H54 (cell line): ENCODE measurements at regions not wholly inside any gene's neighbourhood (a gene's known extent, or its start where the extent isn't known, plus 50 kb on each side); places are given as distances from the start of the nearest gene placed in this dataset.
A peak's percentile ranks its signal among the peaks of the same experiment; 100 is the strongest.
"Not testable (repeated sequence)": the region's sequence is repeated elsewhere in the genome, so short reads cannot be mapped to it uniquely, and the experiment has no call there.

ENCODE experiments used
- DNase-seq: peaks from one replicate; pipeline ENCODE4 v3.0.0; 2011; ENCODE audit warnings: low spot score, mixed read lengths; ENCODE audit not compliant: insufficient read length
- FAIRE-seq: peaks from 3 replicates; lab custom pipeline; 2011; peaks lifted over from hg19 to GRCh38; lab: Jason Lieb, UNC
- POLR2A ChIP-seq: IDR thresholded peaks from 2 replicates; pipeline ENCODE4 v1.6.1; 2011; ENCODE audit warnings: low read depth, mild to moderate bottlenecking, low read length

DNA sequence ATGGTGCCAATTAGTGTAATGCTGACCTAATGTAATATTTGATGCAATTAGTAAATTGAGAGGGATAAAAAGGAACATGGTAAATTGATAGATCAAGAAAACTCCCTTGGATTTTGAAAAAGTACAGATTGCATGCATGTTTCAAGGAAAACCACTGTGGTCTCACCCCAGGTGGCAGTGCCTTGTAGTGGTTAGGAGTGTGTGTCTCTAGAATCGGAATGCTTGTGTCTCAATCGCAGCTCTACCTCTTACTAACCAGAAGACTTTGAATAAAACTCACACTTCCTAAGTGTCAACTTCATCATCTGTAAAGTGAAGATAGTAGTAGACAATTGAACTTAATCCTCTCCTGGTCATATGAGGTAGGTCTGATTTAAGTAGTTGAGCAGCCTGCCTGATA is 128.9 kb upstream of the GOT2 start:
- no peak for FAIRE-seq
- no peak for DNase-seq
- no peak for TF ChIP-seq POLR2A

DNA sequence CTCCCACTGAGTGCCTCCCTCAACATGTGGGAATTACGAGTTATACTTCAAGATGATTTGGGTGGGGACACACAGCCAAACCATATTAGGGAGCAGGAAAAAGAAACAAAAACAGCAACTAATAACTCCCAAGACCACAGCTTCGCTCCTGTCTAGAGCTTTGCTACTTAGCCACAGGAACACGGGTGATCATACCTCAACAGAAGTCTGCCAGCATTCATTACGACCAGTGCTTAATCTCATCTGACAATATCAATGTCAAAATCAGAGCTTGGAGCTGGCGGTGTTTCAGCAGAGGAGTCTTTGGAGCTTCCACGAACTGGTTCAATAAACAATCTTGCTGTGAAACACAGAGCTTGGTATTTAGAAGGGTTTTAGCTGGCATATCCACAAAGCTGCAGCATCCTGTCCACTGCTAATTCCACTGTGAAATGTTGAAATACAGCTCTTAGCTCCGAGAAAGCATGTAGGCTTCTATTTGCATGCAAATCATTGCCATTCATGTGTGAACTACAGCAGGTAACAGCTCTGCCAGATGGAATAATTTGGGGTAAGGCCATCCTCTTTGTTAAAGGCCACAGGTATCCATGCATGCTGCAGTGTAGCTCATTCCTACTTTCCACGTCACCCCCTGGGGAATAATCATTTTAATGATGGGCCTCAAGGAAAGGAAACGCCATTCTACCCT is 128.4 kb upstream of the GOT2 start:
- DNase-seq, result no peak
- FAIRE-seq, result no peak
- no peak for TF ChIP-seq POLR2A

DNA sequence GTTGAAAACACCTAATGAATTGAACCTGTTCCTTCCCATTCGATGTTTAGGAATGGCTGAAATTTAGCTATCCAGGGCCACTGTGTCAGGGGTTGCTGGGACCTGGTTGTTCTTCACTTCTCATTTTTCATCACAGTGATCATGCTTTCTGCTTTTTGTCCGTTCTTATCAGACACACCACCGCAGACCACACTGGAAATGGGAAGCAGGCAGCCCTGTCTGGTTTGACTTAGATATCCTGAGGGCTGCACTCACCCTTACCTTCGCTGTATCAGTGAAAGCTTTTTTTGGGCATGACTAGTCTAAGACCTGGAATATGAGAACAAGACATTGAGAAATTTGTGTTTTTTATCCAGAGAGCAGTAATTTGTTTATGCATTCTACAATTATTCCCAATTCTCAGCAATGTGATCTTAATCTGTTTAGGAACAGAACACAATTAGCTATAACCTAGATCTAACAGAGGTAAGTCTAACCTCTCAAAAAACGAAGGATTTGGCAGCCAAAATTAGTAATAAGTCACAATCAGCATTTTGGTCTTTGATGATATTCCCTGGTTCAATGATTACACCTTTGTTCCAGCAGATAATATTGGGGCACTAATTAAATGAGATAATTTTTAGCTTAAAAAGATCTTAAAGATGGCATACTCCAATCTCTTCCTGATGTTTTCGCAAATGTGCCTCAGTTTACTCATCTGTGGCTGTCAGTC is 126.0 kb upstream of the GOT2 start:
- FAIRE-seq (no peak), DNase-seq (no peak)
- no peak for TF ChIP-seq POLR2A

GRCh38 chr16:58858577-58858976 is 124.5 kb upstream of the GOT2 start:
- not testable (repeated sequence) for DNase-seq, FAIRE-seq

DNA sequence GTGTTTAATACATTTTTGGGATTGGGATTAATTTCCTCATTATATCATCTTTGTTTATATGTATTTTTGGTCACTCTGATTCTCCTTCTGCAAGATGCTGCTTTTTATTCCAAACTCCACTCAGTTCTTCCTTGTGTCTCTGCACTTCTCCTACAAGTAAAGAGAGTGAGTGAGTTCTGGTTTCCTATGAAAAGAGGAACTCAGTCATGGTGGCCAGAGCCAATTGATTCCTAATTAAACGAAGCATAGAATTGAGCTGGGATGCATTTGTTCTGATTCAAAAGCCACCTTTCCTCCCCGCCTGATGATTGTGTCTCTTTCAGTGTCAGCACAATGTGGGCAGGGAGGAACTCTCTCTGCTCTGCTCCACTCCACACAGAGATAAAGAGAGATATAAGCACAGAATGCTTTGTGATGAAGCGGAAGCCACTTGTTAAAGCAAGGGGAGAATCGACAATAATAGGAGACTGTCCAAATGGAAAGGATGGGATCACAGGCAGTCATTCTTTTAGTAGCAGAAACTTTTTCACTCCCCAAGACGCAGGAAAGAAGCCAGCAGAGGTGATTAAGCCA is 121.3 kb upstream of the GOT2 start:
- FAIRE-seq (no peak), DNase-seq (no peak)
- no peak for TF ChIP-seq POLR2A

- FAIRE-seq (no peak), DNase-seq (peak; percentile 14)
- no peak for TF ChIP-seq POLR2A
Measured at GRCh38 chr16:58853854-58854791, 120.0 kb upstream of the GOT2 start.

GRCh38 chr16:58850678-58851020 is 116.5 kb upstream of the GOT2 start:
- DNase-seq (no peak), FAIRE-seq (no peak)
- TF ChIP-seq POLR2A, result no peak

DNA sequence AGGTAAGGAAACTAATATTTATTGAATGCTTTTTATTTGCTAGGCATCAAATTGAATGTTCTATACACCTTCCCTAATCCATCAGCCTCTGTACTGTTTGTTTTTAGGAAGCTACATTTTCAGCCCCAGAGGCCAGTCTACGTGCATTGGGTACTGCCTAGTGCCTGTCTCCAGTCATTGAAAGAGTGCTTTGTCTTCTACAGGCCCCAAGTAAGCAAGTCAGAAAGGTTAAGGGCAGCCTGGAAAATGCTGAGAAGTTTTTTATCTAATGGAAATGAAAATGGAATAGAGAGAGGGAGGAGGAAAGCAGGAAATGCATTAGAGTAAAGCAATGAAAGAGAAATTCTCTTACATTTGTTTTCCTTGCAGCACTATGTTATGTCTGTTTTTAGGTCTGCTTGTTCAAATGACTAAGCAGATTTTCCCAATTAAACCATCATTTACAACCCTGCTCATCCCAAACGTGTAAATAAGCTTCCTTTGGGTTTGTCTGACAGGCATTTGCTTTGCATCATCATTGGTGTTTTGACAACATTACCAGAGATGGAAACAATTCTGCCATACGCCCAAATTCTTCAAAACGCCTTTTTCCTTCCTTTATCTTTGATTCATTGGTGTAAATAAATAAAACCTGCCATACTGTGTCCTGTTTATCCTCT is 116.0 kb upstream of the GOT2 start:
- FAIRE-seq (no peak), DNase-seq (no peak)
- no peak for TF ChIP-seq POLR2A

DNA sequence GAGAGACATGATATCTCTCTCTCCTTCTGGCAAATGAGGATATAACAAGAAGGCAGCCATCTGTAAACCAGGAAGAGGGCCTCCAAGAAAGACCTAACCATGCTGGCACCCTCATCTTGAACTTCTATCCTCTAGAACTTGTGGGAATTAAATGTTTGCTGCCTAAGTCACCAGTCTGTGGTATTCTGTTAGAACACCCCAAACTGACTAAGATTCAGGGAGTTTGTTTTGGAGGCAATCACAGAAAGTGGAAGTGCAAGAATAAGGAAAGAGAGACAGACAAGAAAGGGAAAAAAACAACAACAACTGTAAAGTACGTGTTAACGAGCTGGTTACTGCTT is 114.5 kb upstream of the GOT2 start:
- FAIRE-seq (no peak), DNase-seq (no peak)
- no peak for TF ChIP-seq POLR2A

- no peak for TF ChIP-seq POLR2A
- FAIRE-seq, result no peak
- DNase-seq, result no peak
Measured at GRCh38 chr16:58847902-58848661, 114.0 kb upstream of the GOT2 start.

DNA sequence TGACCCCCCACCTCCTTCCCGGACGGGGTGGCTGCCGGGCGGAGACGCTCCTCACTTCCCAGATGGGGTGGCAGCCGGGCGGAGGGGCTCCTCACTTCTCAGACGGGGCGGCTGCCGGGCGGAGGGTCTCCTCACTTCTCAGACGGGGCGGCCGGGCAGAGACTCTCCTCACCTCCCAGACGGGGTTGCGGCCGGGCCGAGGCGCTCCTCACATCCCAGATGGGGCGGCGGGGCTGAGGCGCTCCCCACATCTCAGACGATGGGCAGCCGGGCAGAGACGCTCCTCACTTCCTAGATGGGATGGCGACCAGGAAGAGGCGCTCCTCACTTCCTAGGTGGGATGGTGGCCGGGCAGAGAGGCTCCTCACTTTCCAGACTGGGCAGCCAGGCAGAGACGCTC is 112.1 kb upstream of the GOT2 start:
- FAIRE-seq, result not testable (repeated sequence)

DNA sequence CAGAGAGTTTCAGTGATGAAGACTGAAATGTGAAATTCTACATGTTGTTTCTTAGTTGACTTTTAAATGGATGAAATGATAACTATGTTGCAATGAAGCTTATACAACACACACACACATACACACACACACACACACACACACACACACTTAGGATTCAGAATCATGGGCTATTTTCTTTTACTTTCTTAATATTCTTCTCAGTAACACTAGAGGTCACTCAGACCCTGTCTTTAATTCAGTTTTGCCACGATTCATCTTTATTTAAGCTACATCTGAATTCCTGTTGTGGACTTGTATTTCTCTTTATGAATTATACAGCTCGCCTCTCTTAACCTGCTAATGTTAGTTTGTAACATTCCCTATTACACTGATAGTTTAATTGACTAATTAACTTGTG is 109.6 kb upstream of the GOT2 start:
- peak; percentile 11 for FAIRE-seq

More for the DNA sequence above, 112.1 kb upstream of the GOT2 start:
- DNase-seq, result not testable (repeated sequence)

DNA sequence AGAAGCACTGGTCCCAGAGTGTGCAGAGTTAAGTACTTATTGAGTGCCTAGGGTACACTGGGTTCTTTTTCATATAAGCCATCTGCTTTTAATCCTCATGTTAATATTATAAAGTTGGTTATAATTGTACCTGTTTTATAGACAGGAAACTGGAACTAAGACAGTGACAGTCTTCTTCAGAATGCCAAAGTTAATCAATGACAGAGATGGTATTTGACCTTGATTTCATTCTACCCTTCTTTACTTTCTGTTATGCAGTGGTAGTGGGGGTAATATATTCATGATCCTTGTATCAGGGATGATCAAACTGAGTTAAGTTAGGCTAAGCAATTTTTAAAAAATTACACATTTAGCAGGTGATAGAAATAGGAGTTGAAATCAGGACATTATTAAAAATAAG is 108.6 kb upstream of the GOT2 start:
- no peak for FAIRE-seq
- TF ChIP-seq POLR2A, result no peak
- DNase-seq, result no peak

More for the DNA sequence above, 109.6 kb upstream of the GOT2 start:
- no peak for TF ChIP-seq POLR2A
- DNase-seq, result no peak

GRCh38 chr16:58842156-58842555 is 108.0 kb upstream of the GOT2 start:
- DNase-seq (no peak), FAIRE-seq (no peak)
- no peak for TF ChIP-seq POLR2A
